ENCODE measurements at regions not wholly inside any gene's neighbourhood (a gene's known extent, or its start where the extent isn't known, plus 50 kb on each side); places are given as distances from the start of the nearest gene placed in this dataset.

GRCh38 chr3:151548195-151548594, 87.3 kb upstream of the IGSF10 start:
- DNase-seq, result no peak
- H3K4me1 ChIP-seq, result peaks cover 0 to 11% (median 0%) of the 10 kb centered on the region in 12 donors
- TF ChIP-seq POLR2A (IDR thresholded peaks at IDR 0.05), result no peak
- TF ChIP-seq, protein P1, sequence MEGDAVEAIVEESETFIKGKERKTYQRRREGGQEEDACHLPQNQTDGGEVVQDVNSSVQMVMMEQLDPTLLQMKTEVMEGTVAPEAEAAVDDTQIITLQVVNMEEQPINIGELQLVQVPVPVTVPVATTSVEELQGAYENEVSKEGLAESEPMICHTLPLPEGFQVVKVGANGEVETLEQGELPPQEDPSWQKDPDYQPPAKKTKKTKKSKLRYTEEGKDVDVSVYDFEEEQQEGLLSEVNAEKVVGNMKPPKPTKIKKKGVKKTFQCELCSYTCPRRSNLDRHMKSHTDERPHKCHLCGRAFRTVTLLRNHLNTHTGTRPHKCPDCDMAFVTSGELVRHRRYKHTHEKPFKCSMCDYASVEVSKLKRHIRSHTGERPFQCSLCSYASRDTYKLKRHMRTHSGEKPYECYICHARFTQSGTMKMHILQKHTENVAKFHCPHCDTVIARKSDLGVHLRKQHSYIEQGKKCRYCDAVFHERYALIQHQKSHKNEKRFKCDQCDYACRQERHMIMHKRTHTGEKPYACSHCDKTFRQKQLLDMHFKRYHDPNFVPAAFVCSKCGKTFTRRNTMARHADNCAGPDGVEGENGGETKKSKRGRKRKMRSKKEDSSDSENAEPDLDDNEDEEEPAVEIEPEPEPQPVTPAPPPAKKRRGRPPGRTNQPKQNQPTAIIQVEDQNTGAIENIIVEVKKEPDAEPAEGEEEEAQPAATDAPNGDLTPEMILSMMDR (IDR thresholded peaks at IDR 0.05), result no peak
- H3K36me3 ChIP-seq, result no peaks in the 10 kb centered on the region
- peak; percentile 49 to 87 (median 58) for ATAC-seq
- H3K27ac ChIP-seq, result peak overlapping the region in 5 of 12 donors; percentile 11 to 50 (median 40)
- intact Hi-C loops (cut with DNase I), result no loop called here
- H3K4me3 ChIP-seq, result no peak overlapping the region
- H3K27me3 ChIP-seq, result no peaks in the 10 kb centered on the region
- no peaks in the 10 kb centered on the region for H3K9me3 ChIP-seq
- 52 to 66% (median 58%) methylated on average over 2 of the region's 2 CpGs for WGBS, 4 donors

DNA sequence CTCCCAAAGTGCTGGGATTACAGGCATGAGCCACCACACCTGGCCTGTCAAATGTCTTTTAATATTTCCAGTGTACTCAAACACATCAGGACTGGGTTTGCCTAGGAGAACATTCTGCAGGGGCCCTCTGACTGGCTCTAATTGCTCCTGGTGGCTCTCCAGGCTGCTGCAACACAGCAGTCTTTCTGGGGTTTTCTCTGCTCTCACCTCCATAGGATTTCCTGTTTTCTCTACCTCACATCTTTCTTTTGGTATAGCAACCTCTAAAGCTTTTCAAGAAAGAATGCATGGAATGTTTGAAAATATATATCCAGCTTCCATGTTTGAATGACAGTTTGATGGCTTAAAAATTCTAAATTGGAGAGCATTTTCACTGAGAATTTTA, 83.3 kb upstream of the IGSF10 start:
- Histone ChIP-seq H3K9me3 (no peaks in the 10 kb centered on the region), H3K36me3 (no peaks in the 10 kb centered on the region), H3K4me1 (peaks cover 0 to 9% (median 0%) of the 10 kb centered on the region in 12 donors), H3K27me3 (no peaks in the 10 kb centered on the region), H3K4me3 (no peak overlapping the region), H3K27ac (no peak overlapping the region)
- DNase-seq (no peak), ATAC-seq (no peak)
- intact Hi-C loops (cut with DNase I), result no loop called here
- TF ChIP-seq, protein P1 (IDR thresholded peaks at IDR 0.05), result no peak
- TF ChIP-seq POLR2A (IDR thresholded peaks at IDR 0.05), result no peak

GRCh38 chr3:151541178-151541577, 80.3 kb upstream of the IGSF10 start:
- intact Hi-C loops (cut with DNase I), result no loop called here
- Histone ChIP-seq H3K27ac (no peak overlapping the region), H3K9me3 (no peaks in the 10 kb centered on the region), H3K36me3 (no peaks in the 10 kb centered on the region), H3K4me3 (no peak overlapping the region), H3K4me1 (peaks cover 0 to 6% (median 0%) of the 10 kb centered on the region in 12 donors), H3K27me3 (no peaks in the 10 kb centered on the region)
- TF ChIP-seq POLR2A (IDR thresholded peaks at IDR 0.05), result no peak
- TF ChIP-seq, protein P1 (IDR thresholded peaks at IDR 0.05), result no peak
- ATAC-seq (no peak), DNase-seq (no peak)

- TF ChIP-seq, protein P1 (IDR thresholded peaks at IDR 0.05), result no peak
- no peak for TF ChIP-seq POLR2A (IDR thresholded peaks at IDR 0.05)
- Histone ChIP-seq H3K4me3 (no peak overlapping the region), H3K9me3 (no peaks in the 10 kb centered on the region), H3K27ac (peak overlapping the region in 5 of 12 donors; percentile 61 to 83 (median 65)), H3K27me3 (no peaks in the 10 kb centered on the region), H3K36me3 (no peaks in the 10 kb centered on the region), H3K4me1 (peaks cover 0 to 10% (median 0%) of the 10 kb centered on the region in 12 donors)
- ATAC-seq, result no peak
- intact Hi-C loops (cut with DNase I), result no loop called here
- DNase-seq, result no peak
- WGBS, 4 donors, result 78 to 81% (median 80%) methylated on average over 3 of the region's 3 CpGs
These were observed 78.7 kb upstream of the IGSF10 start for GRCh38 chr3:151539599-151539998.
